ENCODE measurements at regions not wholly inside any gene's neighbourhood (a gene's known extent, or its start where the extent isn't known, plus 50 kb on each side); places are given as distances from the start of the nearest gene placed in this dataset.

DNA sequence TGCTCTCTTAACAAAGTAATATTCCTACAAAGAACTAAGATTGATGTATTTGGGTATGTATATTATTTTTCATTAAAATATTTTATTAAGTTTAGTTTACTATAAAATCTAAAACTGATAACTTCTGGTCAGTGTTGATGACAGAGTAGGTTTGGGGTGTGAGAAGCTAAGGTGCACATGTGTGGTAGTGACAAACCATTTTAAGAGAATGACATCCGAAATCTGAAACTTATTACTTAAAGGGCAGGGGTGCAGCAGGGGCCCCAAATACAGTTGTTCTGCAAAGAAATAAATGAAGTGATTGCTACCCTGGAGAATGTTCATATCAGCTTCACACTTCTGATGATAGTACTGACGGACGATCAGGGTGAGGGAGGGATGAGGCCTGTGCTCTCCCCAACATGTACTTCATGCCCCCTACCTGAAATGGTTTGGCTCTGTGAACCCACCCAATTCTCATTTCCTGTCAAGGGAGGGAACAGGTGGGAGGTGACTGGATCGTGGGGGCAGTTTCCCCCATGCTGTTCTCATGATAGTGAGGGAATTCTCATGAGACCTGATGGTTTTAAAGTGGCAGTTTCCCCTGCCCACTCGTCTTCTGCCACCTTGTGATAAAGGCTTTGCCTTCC, 125.3 kb upstream of the RFX3 start (continued):
- TF ChIP-seq, protein P1, sequence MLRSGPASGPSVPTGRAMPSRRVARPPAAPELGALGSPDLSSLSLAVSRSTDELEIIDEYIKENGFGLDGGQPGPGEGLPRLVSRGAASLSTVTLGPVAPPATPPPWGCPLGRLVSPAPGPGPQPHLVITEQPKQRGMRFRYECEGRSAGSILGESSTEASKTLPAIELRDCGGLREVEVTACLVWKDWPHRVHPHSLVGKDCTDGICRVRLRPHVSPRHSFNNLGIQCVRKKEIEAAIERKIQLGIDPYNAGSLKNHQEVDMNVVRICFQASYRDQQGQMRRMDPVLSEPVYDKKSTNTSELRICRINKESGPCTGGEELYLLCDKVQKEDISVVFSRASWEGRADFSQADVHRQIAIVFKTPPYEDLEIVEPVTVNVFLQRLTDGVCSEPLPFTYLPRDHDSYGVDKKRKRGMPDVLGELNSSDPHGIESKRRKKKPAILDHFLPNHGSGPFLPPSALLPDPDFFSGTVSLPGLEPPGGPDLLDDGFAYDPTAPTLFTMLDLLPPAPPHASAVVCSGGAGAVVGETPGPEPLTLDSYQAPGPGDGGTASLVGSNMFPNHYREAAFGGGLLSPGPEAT (IDR thresholded peaks at IDR 0.05; ENCODE audit: low read depth): peak; percentile 60
- TF ChIP-seq IKZF2 (IDR thresholded peaks at IDR 0.05) (peak; percentile 46 to 47; a peak in 2 of 4 replicates), NR2C2 (IDR thresholded peaks at IDR 0.05; ENCODE audit: borderline replicate concordance, control insufficient read depth, insufficient read length, low read depth) (no peak), BCL11A (IDR thresholded peaks at IDR 0.05; ENCODE audit: low read depth, low read length) (0 out of 2 replicates have a peak, but pooled peaks have one; percentile 15), MTA2 (IDR thresholded peaks at IDR 0.05; ENCODE audit: low read depth) (peak; percentile 67), CBX5 (IDR thresholded peaks at IDR 0.05; ENCODE audit: low read depth) (no peak), ATF7 (IDR thresholded peaks at IDR 0.05; ENCODE audit: low read depth) (peak; percentile 97), JUND (IDR thresholded peaks at IDR 0.05; ENCODE audit: low read depth, low read length) (peak; percentile 62; the same call in 1 of the 2 replicates), CEBPB (IDR thresholded peaks at IDR 0.05; ENCODE audit: borderline replicate concordance in 1 of 2, low read depth in 2 of 2, low read length in 2 of 2) (0 out of 4 replicates have a peak, but pooled peaks of 1 of the 2 experiments have one; percentile 49), FOXM1 (IDR thresholded peaks at IDR 0.05; ENCODE audit: low read depth, low read length) (0 out of 2 replicates have a peak, but pooled peaks have one; percentile 34), YY1 (IDR thresholded peaks at IDR 0.05; ENCODE audit: low read depth, low read length) (no peak), ETV6 (conservative IDR thresholded peaks at IDR 0.05 in 1 of 2, IDR thresholded peaks at IDR 0.05 in 1 of 2; ENCODE audit: borderline replicate concordance in 1 of 2, low read depth in 1 of 2) (0 out of 4 replicates have a peak, but pooled peaks of 1 of the 2 experiments have one; percentile 51), DPF2 (IDR thresholded peaks at IDR 0.05) (peak; percentile 38; the same call in 1 of the 2 replicates), RUNX3 (IDR thresholded peaks at IDR 0.05; ENCODE audit: low read length) (peak; percentile 44; the same call in 1 of the 2 replicates), EED (IDR thresholded peaks at IDR 0.05; ENCODE audit: low read depth) (peak; percentile 46; the same call in 1 of the 2 replicates), BACH1 (IDR thresholded peaks at IDR 0.05; ENCODE audit: borderline replicate concordance) (peak; percentile 26; the same call in 1 of the 2 replicates), GATAD2B (conservative IDR thresholded peaks at IDR 0.05; ENCODE audit: low read depth) (peak; percentile 62; the same call in 1 of the 2 replicates), NBN (IDR thresholded peaks at IDR 0.05) (0 out of 2 replicates have a peak, but pooled peaks have one; percentile 38), BHLHE40 (IDR thresholded peaks at IDR 0.05; ENCODE audit: borderline replicate concordance in 1 of 2, low read depth in 2 of 2, low read length in 1 of 2) (peak in 1 of 2 experiments; percentile 73; a peak in 2 of 4 replicates), KLF5 (IDR thresholded peaks at IDR 0.05; ENCODE audit: partially characterized antibody) (peak; percentile 56)
- TF ChIP-seq, protein P2, sequence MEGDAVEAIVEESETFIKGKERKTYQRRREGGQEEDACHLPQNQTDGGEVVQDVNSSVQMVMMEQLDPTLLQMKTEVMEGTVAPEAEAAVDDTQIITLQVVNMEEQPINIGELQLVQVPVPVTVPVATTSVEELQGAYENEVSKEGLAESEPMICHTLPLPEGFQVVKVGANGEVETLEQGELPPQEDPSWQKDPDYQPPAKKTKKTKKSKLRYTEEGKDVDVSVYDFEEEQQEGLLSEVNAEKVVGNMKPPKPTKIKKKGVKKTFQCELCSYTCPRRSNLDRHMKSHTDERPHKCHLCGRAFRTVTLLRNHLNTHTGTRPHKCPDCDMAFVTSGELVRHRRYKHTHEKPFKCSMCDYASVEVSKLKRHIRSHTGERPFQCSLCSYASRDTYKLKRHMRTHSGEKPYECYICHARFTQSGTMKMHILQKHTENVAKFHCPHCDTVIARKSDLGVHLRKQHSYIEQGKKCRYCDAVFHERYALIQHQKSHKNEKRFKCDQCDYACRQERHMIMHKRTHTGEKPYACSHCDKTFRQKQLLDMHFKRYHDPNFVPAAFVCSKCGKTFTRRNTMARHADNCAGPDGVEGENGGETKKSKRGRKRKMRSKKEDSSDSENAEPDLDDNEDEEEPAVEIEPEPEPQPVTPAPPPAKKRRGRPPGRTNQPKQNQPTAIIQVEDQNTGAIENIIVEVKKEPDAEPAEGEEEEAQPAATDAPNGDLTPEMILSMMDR (IDR thresholded peaks at IDR 0.05 in 2 of 3, conservative IDR thresholded peaks at IDR 0.05 in 1 of 3; ENCODE audit: control insufficient read depth in 2 of 3, extremely low read depth in 1 of 3, insufficient read depth in 1 of 3, low read depth in 3 of 3, low read length in 3 of 3): 0 out of 6 replicates have a peak, but pooled peaks of 1 of the 3 experiments have one; percentile 2
- TF ChIP-seq, protein P3, sequence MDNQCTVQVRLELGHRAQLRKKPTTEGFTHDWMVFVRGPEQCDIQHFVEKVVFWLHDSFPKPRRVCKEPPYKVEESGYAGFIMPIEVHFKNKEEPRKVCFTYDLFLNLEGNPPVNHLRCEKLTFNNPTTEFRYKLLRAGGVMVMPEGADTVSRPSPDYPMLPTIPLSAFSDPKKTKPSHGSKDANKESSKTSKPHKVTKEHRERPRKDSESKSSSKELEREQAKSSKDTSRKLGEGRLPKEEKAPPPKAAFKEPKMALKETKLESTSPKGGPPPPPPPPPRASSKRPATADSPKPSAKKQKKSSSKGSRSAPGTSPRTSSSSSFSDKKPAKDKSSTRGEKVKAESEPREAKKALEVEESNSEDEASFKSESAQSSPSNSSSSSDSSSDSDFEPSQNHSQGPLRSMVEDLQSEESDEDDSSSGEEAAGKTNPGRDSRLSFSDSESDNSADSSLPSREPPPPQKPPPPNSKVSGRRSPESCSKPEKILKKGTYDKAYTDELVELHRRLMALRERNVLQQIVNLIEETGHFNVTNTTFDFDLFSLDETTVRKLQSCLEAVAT (IDR thresholded peaks at IDR 0.05): 0 out of 2 replicates have a peak, but pooled peaks have one; percentile 28
- TF ChIP-seq, protein P4, sequence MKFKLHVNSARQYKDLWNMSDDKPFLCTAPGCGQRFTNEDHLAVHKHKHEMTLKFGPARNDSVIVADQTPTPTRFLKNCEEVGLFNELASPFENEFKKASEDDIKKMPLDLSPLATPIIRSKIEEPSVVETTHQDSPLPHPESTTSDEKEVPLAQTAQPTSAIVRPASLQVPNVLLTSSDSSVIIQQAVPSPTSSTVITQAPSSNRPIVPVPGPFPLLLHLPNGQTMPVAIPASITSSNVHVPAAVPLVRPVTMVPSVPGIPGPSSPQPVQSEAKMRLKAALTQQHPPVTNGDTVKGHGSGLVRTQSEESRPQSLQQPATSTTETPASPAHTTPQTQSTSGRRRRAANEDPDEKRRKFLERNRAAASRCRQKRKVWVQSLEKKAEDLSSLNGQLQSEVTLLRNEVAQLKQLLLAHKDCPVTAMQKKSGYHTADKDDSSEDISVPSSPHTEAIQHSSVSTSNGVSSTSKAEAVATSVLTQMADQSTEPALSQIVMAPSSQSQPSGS (IDR thresholded peaks at IDR 0.05; ENCODE audit: low read length): peak; percentile 46; the same call in 1 of the 2 replicates
